Left lung (tissue), 4 donors: ENCODE measurements at regions not wholly inside any gene's neighbourhood (a gene's known extent, or its start where the extent isn't known, plus 50 kb on each side); places are given as distances from the start of the nearest gene placed in this dataset.

ENCODE experiments used
- ATAC-seq: fragments of 200-7000 bp; cut with Tn5 transposase; one replicate; pipeline ENCODE4 v1.9.1; 2020; ENCODE audit warnings: moderate library complexity
- DNase-seq, 4 donors: peaks; one replicate each; pipeline ENCODE4 v3.0.0-alpha.2; 2013 to 2020
- H3K27ac ChIP-seq, 2 donors: fragments of 200-600 bp; sonication (generic) in 1 of 2; one replicate each; pipeline versions ENCODE4 v1.5.0 to v1.8.0; 2020 to 2021
- H3K27me3 ChIP-seq, 2 donors: fragments of 200-600 bp; sonication (generic) in 1 of 2; one replicate each; pipeline versions ENCODE4 v1.5.0 to v1.8.0; 2020 to 2021
- H3K36me3 ChIP-seq, 2 donors: fragments of 200-600 bp; sonication (generic) in 1 of 2; one replicate each; pipeline versions ENCODE4 v1.5.0 to v1.8.0; 2020 to 2021
- H3K4me1 ChIP-seq, 2 donors: fragments of 200-600 bp; one replicate each; pipeline ENCODE4 v1.8.0; 2021
- H3K4me3 ChIP-seq, 2 donors: fragments of 200-600 bp; sonication (generic) in 1 of 2; one replicate each; pipeline versions ENCODE4 v1.5.0 to v1.8.0; 2020 to 2021; ENCODE audit warnings: mild to moderate bottlenecking in 1 of 2
- H3K9me3 ChIP-seq, 2 donors: fragments of 200-600 bp; sonication (generic) in 1 of 2; one replicate each; pipeline versions ENCODE4 v1.5.0 to v1.8.0; 2020 to 2021
- intact Hi-C, 2 donors: fragments of 100-400 bp; cut with DNase I; formaldehyde crosslinking; loops; one replicate each; pipeline versions ENCODE4 v1.11.2 to v1.14.2; 2022
- TF ChIP-seq, protein P1 (sequence below), 2 donors: fragments of 200-600 bp; sonication (generic) in 1 of 2; IDR thresholded peaks; one replicate each; pipeline versions ENCODE4 v1.5.0 to v1.8.0; 2021; ENCODE audit warnings: antibody characterized with exemption in 2 of 2
- donor health status: DM: no; HTN: yes; CAD: no.
- donor health status: DM: no; HTN: no; CAD: no.

- ATAC-seq (no peak), DNase-seq (no peak)
- intact Hi-C loops: no loop called here
- no peaks in the 10 kb centered on the region for H3K27me3 ChIP-seq
- TF ChIP-seq, protein P1, sequence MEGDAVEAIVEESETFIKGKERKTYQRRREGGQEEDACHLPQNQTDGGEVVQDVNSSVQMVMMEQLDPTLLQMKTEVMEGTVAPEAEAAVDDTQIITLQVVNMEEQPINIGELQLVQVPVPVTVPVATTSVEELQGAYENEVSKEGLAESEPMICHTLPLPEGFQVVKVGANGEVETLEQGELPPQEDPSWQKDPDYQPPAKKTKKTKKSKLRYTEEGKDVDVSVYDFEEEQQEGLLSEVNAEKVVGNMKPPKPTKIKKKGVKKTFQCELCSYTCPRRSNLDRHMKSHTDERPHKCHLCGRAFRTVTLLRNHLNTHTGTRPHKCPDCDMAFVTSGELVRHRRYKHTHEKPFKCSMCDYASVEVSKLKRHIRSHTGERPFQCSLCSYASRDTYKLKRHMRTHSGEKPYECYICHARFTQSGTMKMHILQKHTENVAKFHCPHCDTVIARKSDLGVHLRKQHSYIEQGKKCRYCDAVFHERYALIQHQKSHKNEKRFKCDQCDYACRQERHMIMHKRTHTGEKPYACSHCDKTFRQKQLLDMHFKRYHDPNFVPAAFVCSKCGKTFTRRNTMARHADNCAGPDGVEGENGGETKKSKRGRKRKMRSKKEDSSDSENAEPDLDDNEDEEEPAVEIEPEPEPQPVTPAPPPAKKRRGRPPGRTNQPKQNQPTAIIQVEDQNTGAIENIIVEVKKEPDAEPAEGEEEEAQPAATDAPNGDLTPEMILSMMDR (IDR thresholded peaks at IDR 0.05): no peak
- H3K36me3 ChIP-seq: no peaks in the 10 kb centered on the region
- no peak overlapping the region for H3K27ac ChIP-seq
- H3K9me3 ChIP-seq: peaks cover 0 to 7% of the 10 kb centered on the region in 2 donors
- no peaks in the 10 kb centered on the region for H3K4me1 ChIP-seq
- no peak overlapping the region for H3K4me3 ChIP-seq
Observed at GRCh38 chr18:41227993-41228392, 727.0 kb upstream of the PIK3C3 start.

DNA sequence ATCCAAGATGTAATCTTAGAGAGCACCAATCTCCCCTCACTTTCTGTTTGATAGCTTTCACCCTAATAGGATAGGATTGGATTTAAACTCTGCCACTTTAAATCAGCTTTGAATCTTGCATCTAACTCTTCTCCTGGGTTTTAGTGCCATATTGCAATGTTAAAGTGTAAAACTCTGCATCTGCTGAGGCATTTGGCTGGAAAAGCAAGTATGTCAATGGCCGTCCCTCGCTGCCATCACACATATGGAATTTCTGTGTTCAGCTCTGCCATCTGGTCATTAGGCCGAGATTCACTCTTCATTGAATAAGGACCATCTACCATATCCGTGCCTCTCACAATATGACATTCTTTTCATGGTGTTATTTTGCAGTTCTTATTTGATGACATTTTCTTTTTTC lies 728.1 kb upstream of the PIK3C3 start:
- Histone ChIP-seq H3K4me3 (no peak overlapping the region), H3K9me3 (peaks cover 0 to 7% of the 10 kb centered on the region in 2 donors), H3K27me3 (no peaks in the 10 kb centered on the region), H3K27ac (no peak overlapping the region), H3K36me3 (no peaks in the 10 kb centered on the region), H3K4me1 (no peaks in the 10 kb centered on the region)
- ATAC-seq (no peak), DNase-seq (no peak)
- intact Hi-C loops: no loop called here
- TF ChIP-seq, protein P1 (IDR thresholded peaks at IDR 0.05): no peak

GRCh38 chr18:41226186-41226585 lies 728.8 kb upstream of the PIK3C3 start:
- ATAC-seq (no peak), DNase-seq (peak in 2 of 4 donors; percentile 88 to 89)

GRCh38 chr18:41216341-41217003 lies 738.6 kb upstream of the PIK3C3 start:
- DNase-seq (peak in 2 of 4 donors; percentile 49 to 52), ATAC-seq (no peak)
- no peaks in the 10 kb centered on the region for H3K27me3 ChIP-seq
- H3K9me3 ChIP-seq: no peaks in the 10 kb centered on the region
- intact Hi-C loops: no loop called here
- H3K36me3 ChIP-seq: no peaks in the 10 kb centered on the region
- H3K27ac ChIP-seq: no peak overlapping the region
- H3K4me1 ChIP-seq: no peaks in the 10 kb centered on the region
- TF ChIP-seq, protein P1 (IDR thresholded peaks at IDR 0.05): no peak
- no peak overlapping the region for H3K4me3 ChIP-seq

More at GRCh38 chr18:41226186-41226585, 728.8 kb upstream of the PIK3C3 start:
- Histone ChIP-seq H3K27me3 (no peaks in the 10 kb centered on the region), H3K4me3 (no peak overlapping the region), H3K36me3 (no peaks in the 10 kb centered on the region), H3K9me3 (peaks cover 0 to 7% of the 10 kb centered on the region in 2 donors), H3K27ac (no peak overlapping the region), H3K4me1 (no peaks in the 10 kb centered on the region)
- intact Hi-C loops: no loop called here
- TF ChIP-seq, protein P1 (IDR thresholded peaks at IDR 0.05): no peak

DNA sequence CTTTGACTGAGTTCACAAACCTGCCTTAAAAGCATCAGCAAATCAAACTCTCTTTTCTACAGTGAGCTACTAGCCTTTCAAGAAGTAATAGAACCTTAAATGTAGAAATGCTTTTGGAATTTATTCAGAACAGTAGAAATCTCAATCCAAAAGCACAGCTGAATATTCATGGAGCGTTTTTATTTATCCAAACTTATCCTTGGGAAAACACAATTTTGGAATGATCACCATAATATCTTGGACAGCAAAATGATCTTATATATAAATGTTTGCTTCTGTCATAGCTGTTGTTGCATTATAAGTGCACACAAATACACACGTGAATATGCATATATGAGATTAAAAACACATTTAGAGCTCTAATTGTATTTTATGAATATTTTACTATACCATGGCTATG lies 747.3 kb upstream of the PIK3C3 start:
- intact Hi-C loops: no loop called here
- Histone ChIP-seq H3K36me3 (no peaks in the 10 kb centered on the region), H3K9me3 (no peaks in the 10 kb centered on the region), H3K27ac (no peak overlapping the region), H3K4me1 (no peaks in the 10 kb centered on the region), H3K4me3 (no peak overlapping the region), H3K27me3 (no peaks in the 10 kb centered on the region)
- no peak for ATAC-seq
- DNase-seq: no peak
- TF ChIP-seq, protein P1 (IDR thresholded peaks at IDR 0.05): no peak
